NCI-H2196 (cell line): ENCODE measurements at regions not wholly inside any gene's neighbourhood (a gene's known extent, or its start where the extent isn't known, plus 50 kb on each side); places are given as distances from the start of the nearest gene placed in this dataset.

Experiments used
- DNase-seq: peaks from one replicate; lab custom pipeline; 2025; ENCODE audit not compliant: unreplicated experiment; lab: John Stamatoyannopoulos, UW

GRCh38 chr14:104421892-104422828, 157.4 kb upstream of the C14orf180 start:
- DNase-seq = peak; percentile 1

- no peak for DNase-seq
Observed at GRCh38 chr14:104422837-104423681, 156.5 kb upstream of the C14orf180 start.

GRCh38 chr14:104423701-104424405, 155.7 kb upstream of the C14orf180 start:
- peak; percentile 40 for DNase-seq

- peak; percentile 57 for DNase-seq
Observed at GRCh38 chr14:104424406-104425072, 155.0 kb upstream of the C14orf180 start.

GRCh38 chr14:104425171-104425681, 154.3 kb upstream of the C14orf180 start:
- DNase-seq = no peak

GRCh38 chr14:104425763-104426646, 153.6 kb upstream of the C14orf180 start:
- DNase-seq = no peak

DNA sequence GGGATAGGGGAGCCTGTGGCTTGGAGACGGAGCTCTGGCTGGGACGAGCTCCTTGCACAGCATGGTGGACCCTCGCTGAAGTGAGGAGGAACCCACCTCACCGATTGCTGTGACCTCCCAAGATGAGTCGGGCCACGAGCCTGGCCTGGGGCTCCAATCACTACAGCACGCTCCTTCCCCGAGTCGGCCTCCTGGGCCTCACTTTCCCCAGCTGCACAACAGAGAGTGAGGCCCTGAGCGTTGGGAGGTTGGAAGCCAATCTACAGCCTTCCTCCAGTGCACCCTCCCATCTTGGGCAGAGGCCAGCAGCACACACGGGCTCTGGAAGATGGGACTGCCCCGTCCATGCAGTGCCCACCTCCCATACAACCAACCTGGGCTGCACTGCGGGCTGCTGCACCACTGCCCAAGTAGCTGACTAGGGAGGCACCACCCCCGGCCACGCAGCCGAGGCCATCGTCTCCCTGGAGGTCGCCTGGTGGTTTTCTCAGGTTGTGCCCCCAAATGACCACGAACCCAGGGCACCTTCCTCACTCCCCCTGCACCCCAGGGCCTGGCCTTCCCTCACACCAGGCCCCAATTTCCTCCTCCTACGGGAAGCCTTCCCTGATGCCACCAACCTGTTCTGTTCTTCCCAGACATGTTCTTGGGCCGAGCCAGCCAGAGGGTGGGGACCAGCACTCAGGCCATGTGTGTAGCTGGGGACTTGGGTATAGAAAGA, 152.3 kb upstream of the C14orf180 start:
- DNase-seq = no peak

DNA sequence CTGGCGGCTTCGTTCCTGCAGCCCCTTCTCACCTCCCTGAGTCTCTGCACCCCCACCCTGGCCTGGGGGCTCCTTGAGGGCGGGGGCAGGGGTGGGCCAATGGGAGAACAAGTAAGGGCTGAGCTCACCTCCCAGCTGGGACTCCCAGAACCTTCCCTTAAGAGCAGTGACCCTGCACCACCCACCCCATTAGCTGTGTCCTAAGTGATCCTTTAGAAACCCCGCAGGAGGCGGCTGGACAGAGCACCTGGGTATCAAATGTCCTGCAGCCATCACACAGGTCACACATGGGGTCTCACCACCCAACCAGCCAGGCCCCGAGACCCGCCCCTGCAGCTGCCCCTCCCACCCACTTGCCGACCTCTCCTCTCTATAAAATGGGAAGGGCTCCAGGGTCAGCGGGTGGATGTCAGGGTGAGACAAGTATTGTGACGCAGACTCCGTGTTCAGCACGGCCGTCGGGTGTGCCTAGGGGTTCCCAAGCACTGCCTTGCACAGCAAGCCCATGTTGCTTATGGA, 151.2 kb upstream of the C14orf180 start:
- DNase-seq = no peak

DNA sequence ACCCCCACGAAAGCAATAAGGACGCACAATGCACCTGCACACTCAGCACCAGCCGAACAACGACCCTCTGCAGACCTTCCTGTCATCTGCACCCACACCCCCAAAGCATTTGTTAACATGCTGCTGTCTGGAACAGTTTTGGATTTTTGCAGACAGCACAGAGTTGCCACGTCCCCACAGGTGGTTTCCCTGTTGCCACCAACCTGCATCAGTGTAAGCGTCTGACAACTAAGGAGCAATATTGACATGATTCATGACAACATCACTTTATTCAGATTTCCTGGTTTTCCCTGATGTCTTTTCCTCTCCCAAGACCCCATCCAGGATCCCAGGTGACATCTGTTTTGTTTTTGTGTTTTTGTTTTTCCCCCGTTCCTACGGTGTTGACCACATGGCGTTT, 150.7 kb upstream of the C14orf180 start:
- no peak for DNase-seq

- no peak for DNase-seq
Observed at GRCh38 chr14:104429291-104429861, 150.2 kb upstream of the C14orf180 start.

DNA sequence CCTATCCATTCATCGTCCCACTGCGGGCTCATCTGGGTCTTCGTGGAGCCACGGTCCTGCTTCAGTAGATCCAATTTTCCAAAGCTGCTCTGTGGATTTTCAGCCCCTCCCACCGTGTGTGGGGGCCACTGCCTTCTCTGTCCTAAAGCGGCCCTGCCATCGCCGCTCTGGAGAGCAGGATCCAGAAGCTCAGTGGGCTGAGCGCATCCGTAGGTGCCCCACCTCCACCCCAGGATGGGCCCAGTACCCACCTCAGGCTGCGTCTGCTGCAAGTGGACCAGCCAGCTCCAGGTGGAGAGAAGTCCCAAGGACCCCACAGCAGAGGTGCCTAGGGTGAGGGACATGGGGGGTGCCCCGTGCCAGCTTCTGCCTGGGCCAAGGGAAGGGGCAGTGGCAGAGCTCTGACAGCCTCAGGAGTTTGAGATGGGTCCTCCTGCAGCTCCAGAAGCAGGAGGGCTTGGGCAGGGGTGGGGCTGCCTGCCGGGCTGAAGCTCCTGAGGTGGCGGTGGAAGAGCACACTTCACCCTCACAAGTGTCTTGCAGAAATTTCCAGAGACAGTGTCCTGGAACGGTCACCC, 148.1 kb upstream of the C14orf180 start:
- DNase-seq = no peak

DNA sequence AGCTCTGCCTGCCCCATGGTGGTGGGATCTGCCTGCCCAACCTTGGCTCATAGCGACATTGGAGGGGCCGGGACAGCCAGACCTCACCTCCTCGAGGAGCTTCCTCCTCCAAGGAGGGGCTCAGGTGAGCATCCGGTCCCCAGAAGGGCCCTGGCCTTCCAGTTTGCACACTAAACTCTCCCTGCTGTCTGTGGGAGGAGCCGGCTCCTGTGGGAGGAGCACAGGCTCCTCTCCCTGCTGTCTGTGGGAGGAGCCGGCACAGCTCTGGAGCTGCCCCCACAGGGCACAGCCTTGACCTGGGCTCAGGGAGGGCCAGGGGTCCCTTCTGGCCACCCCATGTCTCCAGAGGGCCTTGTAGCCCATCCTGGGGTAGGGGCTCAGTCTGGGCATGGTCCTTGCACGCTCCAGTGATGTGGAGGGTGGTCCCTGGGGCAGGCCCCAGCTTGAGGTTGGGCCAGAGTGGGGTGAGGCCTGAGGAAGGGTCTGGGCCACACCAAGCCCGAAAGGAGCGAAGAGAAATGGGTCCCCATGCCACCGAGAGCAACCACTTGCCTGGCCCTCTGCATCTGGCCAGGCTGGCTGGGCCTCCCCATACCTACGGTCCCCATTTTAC, 147.5 kb upstream of the C14orf180 start:
- no peak for DNase-seq

GRCh38 chr14:104432611-104433231, 146.8 kb upstream of the C14orf180 start:
- DNase-seq = no peak

DNA sequence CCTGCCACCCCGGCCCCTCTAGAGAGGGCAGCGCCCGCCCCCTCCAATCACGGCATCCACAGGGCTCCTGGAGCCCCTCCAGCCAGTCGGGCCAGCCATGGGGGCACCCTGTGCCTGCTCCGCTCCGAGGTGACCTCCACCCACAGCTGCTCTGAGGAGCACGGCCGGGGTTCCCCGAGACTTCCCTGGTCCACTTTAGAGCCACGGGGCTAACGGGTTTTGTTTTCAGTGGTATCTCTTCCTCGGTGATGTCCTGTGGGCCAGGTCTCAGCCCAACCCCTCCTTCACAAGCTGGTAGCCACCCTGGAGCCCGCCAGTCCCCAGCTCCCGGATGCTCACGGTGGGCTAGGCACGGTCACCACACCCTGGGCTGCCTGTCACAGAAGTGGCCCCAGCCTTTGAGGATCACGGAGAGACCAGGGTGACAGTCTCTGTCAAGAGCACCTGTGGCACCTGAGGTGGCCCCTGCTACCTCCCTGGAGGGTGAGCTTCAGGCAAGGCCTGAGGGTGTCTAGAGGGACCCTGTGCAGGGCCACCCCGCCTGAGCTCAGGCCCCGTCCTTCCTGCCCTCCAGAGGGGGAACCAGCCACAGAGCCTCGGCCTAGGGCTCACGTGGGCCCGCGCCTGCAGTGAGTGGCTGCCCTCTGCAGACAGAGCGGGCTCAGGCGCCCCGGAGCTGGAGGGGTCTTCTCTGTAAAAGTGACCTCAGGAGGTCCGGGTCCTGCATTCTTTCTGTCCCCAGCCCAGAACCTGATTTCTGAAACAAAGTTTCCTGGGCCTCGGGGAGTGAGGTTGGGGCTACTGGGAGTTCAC, 146.0 kb upstream of the C14orf180 start:
- DNase-seq = no peak

DNA sequence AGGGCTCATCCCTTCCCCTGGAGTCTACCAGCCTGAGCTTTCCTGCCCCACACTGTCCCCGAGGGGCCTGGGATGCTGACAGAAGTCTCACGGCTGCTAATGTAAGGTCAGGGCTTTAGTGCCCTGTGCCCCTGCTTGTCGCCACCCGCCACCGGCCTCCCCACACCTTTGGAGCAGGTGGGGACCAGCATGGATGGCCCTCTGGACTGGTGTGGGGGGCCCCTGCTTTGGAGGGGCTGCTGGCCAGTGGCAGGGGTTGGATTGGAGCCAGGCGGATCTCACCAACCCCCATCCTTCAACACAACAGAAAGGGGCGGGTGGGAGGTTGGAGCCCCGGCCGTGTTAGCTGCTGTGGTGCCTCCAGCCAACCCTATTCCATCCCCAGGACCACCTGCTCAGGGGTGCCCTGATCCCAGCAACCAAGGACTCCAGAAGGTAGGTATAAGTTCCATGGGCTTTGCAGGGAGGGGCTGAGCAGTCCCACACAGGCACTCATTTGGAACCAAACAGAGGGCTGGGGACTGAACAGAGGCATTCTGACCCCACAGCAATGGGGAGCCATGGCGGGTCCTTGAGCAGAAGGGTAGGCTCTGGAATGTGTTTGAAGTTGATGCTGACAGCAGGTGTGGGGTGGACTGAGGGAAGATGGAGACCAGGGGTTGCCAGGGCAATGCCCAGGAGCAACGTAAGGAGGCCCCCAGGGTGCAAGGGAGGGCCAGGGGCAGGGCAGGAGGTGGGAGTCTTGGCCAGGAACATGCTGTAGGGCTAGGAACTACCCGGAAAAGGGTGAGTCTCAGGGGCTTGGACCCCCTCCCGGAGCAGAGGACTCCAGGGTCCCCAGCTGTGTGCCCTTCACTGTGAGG, 145.1 kb upstream of the C14orf180 start:
- DNase-seq = no peak
